GM12875 (cell line): ENCODE measurements at regions not wholly inside any gene's neighbourhood (a gene's known extent, or its start where the extent isn't known, plus 50 kb on each side); places are given as distances from the start of the nearest gene placed in this dataset.

Source experiments
- H3K4me3 ChIP-seq: one replicate; pipeline ENCODE4 v1.5.1; 2011; ENCODE audit warnings: low read depth, low read length, control low read depth
- TF ChIP-seq, protein P1 (sequence below): IDR thresholded peaks from 2 replicates; pipeline ENCODE4 v1.5.1; 2011; ENCODE audit warnings: low read depth, mild to moderate bottlenecking, control low read depth, inconsistent platforms, low read length, moderate library complexity, borderline replicate concordance; ENCODE audit not compliant: insufficient read depth

DNA sequence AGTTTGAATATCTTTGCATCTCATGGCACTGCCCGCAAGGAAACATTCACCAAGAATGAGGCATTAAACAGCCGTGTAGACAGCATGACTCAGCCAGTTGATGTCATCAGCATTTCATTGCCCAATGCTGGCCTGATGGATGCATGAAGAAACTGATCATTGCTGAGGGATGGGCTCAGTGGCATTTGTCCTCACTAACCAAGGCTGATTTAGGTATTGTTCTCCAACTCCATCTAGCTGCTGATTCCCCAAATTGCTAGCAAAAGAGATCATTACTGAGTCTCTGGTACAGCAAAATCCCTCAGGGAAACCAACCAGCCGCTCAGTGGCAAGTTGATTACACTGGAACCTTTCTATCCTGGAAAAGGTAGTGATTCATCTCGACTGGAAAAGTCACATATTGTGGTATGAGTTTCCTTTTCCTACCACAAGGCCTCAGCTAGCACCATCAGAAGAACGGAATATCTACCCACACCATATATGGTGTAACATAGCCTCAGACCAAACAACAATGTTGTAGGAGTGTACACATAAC lies 186.5 kb upstream of the GAP43 start:
- no peak overlapping the region for H3K4me3 ChIP-seq
- TF ChIP-seq, protein P1, sequence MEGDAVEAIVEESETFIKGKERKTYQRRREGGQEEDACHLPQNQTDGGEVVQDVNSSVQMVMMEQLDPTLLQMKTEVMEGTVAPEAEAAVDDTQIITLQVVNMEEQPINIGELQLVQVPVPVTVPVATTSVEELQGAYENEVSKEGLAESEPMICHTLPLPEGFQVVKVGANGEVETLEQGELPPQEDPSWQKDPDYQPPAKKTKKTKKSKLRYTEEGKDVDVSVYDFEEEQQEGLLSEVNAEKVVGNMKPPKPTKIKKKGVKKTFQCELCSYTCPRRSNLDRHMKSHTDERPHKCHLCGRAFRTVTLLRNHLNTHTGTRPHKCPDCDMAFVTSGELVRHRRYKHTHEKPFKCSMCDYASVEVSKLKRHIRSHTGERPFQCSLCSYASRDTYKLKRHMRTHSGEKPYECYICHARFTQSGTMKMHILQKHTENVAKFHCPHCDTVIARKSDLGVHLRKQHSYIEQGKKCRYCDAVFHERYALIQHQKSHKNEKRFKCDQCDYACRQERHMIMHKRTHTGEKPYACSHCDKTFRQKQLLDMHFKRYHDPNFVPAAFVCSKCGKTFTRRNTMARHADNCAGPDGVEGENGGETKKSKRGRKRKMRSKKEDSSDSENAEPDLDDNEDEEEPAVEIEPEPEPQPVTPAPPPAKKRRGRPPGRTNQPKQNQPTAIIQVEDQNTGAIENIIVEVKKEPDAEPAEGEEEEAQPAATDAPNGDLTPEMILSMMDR = 0 out of 2 replicates have a peak, but pooled peaks have one; percentile 7

DNA sequence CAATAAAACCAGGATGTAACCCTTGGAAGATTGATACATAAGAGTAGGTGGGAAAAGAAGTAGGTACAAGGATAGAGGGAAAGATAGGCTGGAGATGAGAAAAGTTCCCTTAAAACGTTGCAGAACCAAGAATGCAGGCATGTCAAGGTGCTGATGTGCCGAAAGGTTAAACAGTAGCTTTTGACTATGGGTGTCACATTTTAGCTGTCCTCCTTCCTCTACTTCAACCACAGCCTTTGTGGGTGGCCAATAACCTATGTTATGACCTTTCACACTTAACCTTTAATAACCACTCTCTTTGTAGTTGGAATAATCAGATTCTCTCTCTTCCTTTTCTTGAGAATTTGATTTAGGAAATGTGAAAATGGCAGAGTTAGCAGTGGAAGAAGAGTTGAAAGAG lies 184.5 kb upstream of the GAP43 start:
- TF ChIP-seq, protein P1 = no peak
- no peak overlapping the region for H3K4me3 ChIP-seq

DNA sequence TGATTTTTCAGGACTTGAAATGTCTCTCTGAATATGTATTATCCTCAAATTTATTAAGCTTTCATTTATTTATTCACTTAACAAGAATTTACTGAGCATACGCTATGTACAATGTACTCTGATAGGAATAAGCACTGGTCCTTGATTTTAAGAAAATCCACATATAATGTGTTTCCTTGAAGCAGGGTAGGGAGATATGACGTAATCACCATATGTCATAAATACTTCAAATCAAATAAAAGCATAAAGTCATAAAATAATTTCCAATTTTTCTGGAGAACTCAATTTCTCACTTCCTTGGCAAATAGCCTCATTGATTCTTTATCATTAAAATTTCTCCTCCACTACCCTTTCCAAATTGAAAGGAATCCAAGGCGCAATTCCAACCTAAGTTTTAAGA lies 177.8 kb upstream of the GAP43 start:
- H3K4me3 ChIP-seq = no peak overlapping the region
- TF ChIP-seq, protein P1 = no peak

DNA sequence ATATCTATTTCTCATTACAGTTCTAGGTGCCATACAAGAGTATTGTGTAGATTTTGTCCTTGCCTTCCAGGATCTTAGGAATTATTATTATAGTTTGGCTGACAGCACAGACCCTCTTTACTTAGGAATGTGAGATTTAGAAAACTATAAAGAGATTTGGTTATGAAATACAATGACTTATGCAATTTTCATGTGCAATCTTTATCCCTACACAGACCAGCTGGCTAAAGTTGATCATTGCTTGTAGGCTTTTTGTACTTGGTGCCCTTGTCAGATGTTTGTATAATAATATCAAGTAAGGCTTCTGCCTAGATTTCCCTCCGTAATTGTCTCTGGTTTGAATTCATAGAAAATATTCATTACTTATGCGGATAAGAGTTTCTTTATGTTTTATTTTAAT lies 174.5 kb upstream of the GAP43 start:
- TF ChIP-seq, protein P1 = no peak
- H3K4me3 ChIP-seq = no peak overlapping the region

DNA sequence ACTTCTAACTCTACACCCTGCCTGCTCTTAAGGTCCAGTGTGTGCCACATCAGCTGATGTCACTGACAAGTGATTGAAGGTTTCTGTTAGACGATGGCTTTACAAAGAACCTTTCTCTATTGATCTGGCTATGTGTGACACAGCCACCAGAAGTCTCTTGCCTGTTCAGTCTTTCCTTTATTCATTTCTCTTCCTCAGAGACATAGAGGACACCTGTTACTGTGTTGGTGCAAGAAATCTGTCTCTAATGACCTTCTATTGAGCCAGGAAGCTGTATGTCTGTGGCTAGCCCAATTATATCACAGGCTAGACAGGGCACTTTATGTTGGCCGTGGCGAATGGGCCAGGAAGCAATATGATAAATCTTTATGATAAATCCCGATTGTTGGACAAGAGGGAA lies 173.3 kb upstream of the GAP43 start:
- TF ChIP-seq, protein P1 = no peak
- H3K4me3 ChIP-seq = no peak overlapping the region

DNA sequence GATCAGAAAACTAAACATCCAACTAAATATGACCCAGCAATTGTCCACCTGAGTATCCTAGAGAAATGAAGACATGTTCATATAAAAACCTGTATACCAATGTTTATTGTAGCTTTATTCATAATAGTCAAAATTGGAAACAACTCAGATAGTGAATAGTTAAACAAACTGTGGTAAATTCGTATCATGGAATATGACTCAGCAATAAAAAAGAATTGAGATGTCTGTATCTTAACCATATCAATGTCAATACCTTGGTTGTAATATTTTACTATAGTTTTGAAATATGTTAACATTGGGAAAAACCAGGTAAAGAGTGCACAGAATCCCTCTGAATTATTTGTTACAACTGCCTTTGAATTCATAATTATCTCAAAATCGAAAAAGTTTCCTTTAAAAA lies 159.3 kb upstream of the GAP43 start:
- H3K4me3 ChIP-seq = no peak overlapping the region
- TF ChIP-seq, protein P1 = no peak

DNA sequence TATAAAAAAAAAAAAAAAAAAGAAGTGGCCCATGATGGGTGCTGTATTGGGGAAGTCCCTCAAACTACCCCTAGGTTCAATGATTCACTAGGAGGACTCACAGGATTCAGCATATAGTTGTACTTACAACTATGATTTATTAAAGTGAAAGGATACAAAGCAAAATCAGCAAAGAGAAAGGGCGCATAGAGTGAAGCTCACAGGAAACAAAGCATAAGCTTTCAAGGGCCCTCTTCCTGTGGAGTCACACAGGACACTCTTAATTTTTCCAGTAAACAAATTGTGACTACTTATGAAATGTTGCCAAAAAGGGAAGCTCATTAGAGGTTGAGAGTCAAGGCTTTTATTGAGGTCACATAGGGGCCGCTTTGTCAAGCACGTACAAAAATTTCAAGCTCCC lies 153.7 kb upstream of the GAP43 start:
- TF ChIP-seq, protein P1 = no peak
- H3K4me3 ChIP-seq = no peak overlapping the region
